HG02642 (cell line): ENCODE measurements at regions not wholly inside any gene's neighbourhood (a gene's known extent, or its start where the extent isn't known, plus 50 kb on each side); places are given as distances from the start of the nearest gene placed in this dataset.

Experiments used
- ATAC-seq: cut with Tn5 transposase; IDR thresholded peaks from one replicate; pipeline ENCODE4 v1.9.1; 2021; ENCODE audit warnings: mild to moderate bottlenecking; ENCODE audit not compliant: unreplicated experiment, poor library complexity

DNA sequence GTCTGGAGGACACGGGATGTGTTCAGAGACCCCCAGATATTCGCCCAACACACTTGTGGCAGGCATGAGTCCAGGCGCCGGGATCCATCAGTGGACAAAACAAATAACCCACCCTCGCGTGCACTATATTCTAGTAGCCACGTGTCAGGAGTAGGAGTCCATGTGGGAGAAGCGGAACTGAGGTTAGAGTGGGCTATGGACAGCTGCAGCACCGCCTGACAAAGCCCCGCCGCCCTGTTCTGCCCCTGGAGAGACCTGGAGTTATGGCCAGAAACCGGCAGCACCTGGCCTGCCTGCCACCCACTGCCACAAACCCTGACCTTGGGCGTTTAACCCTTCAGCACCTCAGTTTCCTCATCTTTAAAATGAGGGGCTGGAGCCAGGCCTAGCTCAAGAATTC, 181.0 kb upstream of the RNF32 start:
- no peak for ATAC-seq

GRCh38 chr7:156459067-156459466, 181.5 kb upstream of the RNF32 start:
- no peak for ATAC-seq

DNA sequence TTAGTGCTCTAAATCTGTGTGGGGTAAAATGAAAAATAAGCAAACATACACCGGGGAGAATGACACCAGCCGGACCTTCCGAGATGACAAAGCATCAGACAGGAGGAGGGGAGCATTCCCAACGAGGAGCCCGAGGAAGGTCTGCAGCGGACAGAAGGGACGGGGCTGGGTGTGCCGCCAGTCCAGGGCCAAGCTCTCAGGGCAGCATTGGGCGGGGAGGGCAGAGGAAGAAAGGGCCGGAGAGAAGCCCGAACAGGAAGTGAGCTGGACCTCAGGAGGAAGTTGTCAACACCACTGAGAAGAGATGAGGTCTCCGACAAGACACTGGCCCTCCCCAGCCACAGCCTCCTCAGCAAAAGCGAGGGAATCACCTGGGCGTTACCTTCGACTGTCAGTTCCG, 182.6 kb upstream of the RNF32 start:
- no peak for ATAC-seq

DNA sequence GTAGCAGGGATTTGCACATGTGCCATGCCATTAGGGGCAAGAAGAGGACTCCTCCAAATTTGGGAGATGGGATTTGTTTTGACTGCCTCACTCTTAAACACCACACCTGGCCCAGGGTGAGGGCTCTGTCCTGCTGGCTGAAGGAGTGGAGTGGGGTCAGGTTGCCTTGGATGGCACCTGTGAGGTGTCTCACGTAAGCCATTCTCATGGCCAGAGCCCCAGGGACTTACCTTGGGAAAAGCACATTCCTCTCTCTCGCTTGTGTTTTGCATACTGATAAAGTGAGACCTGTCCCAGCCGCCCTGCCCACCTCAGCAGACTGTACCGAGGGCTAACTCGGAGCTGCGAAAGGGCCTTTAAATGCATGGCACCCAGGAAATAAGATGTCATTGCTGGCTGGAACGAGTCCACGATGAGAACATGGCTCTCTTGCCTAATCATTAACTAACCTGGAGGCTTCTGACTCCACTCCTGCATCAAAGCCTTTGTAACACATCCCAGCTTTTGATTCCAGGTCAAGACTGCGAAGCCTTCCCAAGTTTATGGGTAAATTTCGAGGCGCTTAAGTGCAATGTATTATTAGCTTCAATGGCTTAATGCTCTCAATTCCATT, 184.0 kb upstream of the RNF32 start:
- ATAC-seq, result no peak

GRCh38 chr7:156456032-156456431, 184.5 kb upstream of the RNF32 start:
- ATAC-seq, result no peak

- no peak for ATAC-seq
These were observed 190.1 kb upstream of the RNF32 start for GRCh38 chr7:156450473-156450872.

GRCh38 chr7:156448918-156449317, 191.7 kb upstream of the RNF32 start:
- no peak for ATAC-seq

DNA sequence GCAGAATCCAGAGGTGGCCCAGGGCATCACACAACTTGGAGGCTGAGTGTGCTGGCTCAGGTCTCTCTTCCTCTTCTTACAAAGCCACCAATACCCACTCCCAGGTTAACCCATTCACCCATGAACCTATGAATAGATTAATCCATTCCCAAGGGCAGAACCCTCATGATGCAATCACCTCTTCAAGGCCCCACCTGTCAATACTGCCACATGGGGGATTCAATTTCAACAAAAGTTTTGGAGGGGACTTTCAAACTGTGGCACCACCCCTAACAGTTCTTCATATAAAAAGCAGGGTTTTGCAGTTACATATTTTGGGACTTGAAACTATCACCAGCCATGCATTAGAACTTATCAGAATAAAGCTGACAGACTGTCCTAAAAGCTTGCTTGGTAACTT, 193.6 kb upstream of the RNF32 start:
- no peak for ATAC-seq

- no peak for ATAC-seq
These were observed 194.4 kb upstream of the RNF32 start for GRCh38 chr7:156445997-156446761.

- ATAC-seq, result no peak
These were observed 198.1 kb upstream of the RNF32 start for GRCh38 chr7:156442516-156442915.

- ATAC-seq, result no peak
These were observed 200.1 kb upstream of the RNF32 start for GRCh38 chr7:156440456-156440855.

DNA sequence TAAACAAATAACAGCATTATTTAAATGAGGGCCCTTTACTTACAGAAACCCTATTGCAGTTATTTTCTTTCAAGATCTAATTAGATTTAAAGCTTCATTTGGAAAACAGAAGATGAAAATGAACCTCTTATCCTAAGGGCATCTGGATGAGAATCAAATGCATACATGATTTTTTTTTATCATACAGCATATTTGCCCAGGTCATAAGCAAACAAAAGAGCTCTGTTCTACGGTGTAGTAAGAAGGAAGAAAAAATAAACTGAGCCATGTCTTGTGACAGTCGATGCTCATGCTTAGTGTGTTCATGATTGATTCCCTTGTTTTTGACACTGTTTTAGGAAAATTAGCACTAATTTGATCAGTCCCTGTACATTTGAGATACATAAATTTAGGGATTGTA, 202.6 kb upstream of the RNF32 start:
- no peak for ATAC-seq

DNA sequence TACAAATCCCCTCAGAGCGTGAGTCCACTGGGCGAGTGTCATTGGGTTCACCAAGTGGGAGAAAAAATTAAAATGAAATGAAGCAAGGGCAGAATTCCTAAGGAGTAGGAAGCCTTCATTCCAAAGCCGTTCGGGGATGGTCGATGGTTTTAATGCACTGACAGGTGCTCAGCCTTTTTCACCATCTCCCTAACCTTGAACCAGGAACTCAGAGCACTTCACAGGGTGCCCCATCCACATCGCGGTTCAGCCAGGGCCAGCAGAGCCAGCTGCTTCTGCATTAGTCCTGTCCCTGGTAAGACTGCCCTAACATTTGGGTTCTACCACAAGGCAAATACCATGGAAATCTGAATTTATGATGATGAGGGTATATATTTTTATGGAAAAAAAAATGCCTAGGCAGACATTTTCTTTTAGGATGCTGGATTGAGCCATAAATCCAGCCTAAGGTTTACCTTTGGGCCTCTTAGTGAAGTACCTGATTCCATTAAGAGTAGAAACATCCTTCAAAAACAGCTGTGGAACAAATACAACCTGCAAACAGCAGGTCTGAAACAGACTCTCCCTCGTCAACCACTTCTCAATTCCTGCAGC, 203.5 kb upstream of the RNF32 start:
- no peak for ATAC-seq

GRCh38 chr7:156435486-156436231, 204.9 kb upstream of the RNF32 start:
- ATAC-seq, result no peak

- no peak for ATAC-seq
These were observed 205.9 kb upstream of the RNF32 start for GRCh38 chr7:156434706-156435105.

- ATAC-seq, result no peak
These were observed 208.6 kb upstream of the RNF32 start for GRCh38 chr7:156432018-156432417.

GRCh38 chr7:156430109-156430508, 210.5 kb upstream of the RNF32 start:
- ATAC-seq, result no peak

GRCh38 chr7:156429514-156429913, 211.1 kb upstream of the RNF32 start:
- no peak for ATAC-seq

- no peak for ATAC-seq
These were observed 216.7 kb upstream of the RNF32 start for GRCh38 chr7:156423876-156424275.

- ATAC-seq, result no peak
These were observed 220.1 kb upstream of the RNF32 start for GRCh38 chr7:156420496-156420895.

- no peak for ATAC-seq
These were observed 220.8 kb upstream of the RNF32 start for GRCh38 chr7:156419782-156420181.
